H1 (cell line): ENCODE measurements at regions not wholly inside any gene's neighbourhood (a gene's known extent, or its start where the extent isn't known, plus 50 kb on each side); places are given as distances from the start of the nearest gene placed in this dataset.

ENCODE experiments used
- CTCF ChIA-PET: fragments of 300-600 bp; sonication (Branson Sonifier 250); formaldehyde crosslinking; loops from one replicate; lab custom pipeline; 2021; ENCODE audit not compliant: partially characterized antibody; lab: Charles Lee
- POLR2A ChIA-PET: fragments of 300-600 bp; sonication (Branson Sonifier 250); formaldehyde crosslinking; loops from one replicate; lab custom pipeline; 2021; ENCODE audit warnings: inconsistent platforms; ENCODE audit not compliant: partially characterized antibody; lab: Charles Lee
- DNase-seq, 2 experiments: peaks; one replicate each; pipeline versions ENCODE4 v3.0.0 to v3.0.0-alpha.2; 2010 to 2022; ENCODE audit warnings: low spot score in 2 of 2, low read depth in 1 of 2, mixed read lengths in 1 of 2
- FAIRE-seq: peaks from 2 replicates; lab custom pipeline; 2011; peaks lifted over from hg19 to GRCh38; lab: Jason Lieb, UNC
- H2AFZ ChIP-seq: 2 replicates; pipeline ENCODE4 v1.8.1; 2012; ENCODE audit warnings: low read length, inconsistent platforms
- H2AK5ac ChIP-seq: 2 replicates; pipeline ENCODE4 v1.6.1; 2013; ENCODE audit warnings: low read depth, low read length
- H2BK120ac ChIP-seq: replicated peaks from 2 replicates; pipeline ENCODE3; 2013; ENCODE audit warnings: low read depth, low read length, inconsistent platforms
- H2BK12ac ChIP-seq: 2 replicates; pipeline ENCODE4 v1.6.1; 2013; ENCODE audit warnings: low read depth, low read length
- H2BK15ac ChIP-seq: 2 replicates; pipeline ENCODE4 v1.6.1; 2013; ENCODE audit warnings: low read length
- H2BK20ac ChIP-seq: 2 replicates; pipeline ENCODE4 v1.6.1; 2013; ENCODE audit warnings: low read length
- H2BK5ac ChIP-seq: 2 replicates; pipeline ENCODE4 v1.6.1; 2013; ENCODE audit warnings: low read depth, low read length
- H3K14ac ChIP-seq: 2 replicates; pipeline ENCODE4 v1.6.1; 2013; ENCODE audit warnings: inconsistent platforms; ENCODE audit not compliant: insufficient read length
- H3K18ac ChIP-seq: 2 replicates; pipeline ENCODE4 v1.6.1; 2013; ENCODE audit warnings: low read length; ENCODE audit errors: extremely low read depth
- H3K23ac ChIP-seq: 2 replicates; pipeline ENCODE4 v1.6.1; 2013; ENCODE audit warnings: inconsistent platforms; ENCODE audit not compliant: insufficient read length
- H3K23me2 ChIP-seq: 2 replicates; pipeline ENCODE4 v1.6.1; 2013; ENCODE audit warnings: low read depth, low read length
- H3K27ac ChIP-seq: 2 replicates; pipeline ENCODE4 v1.6.1; 2011; ENCODE audit warnings: low read depth, low read length, inconsistent platforms
- H3K27me3 ChIP-seq, 4 experiments: replicated peaks in 1 of 4; 1 replicate in 1 of 4; 2 replicates in 3 of 4; pipeline versions ENCODE4 v1.6.1 to v1.8.1; 2011 to 2013; ENCODE audit warnings: low read length in 3 of 4, mild to moderate bottlenecking in 3 of 4, inconsistent platforms in 2 of 4, mixed read lengths in 2 of 4, moderate library complexity in 1 of 4; ENCODE audit not compliant: control insufficient read depth in 3 of 4, insufficient read depth in 3 of 4; ENCODE audit errors: extremely low read depth in 1 of 4
- H3K36me3 ChIP-seq, 4 experiments: 2 replicates each; pipeline versions ENCODE4 v1.6.1 to v1.8.1; 2011 to 2013; ENCODE audit warnings: mild to moderate bottlenecking in 4 of 4, low read length in 3 of 4, moderate library complexity in 2 of 4, control low read depth in 1 of 4, inconsistent platforms in 1 of 4; ENCODE audit not compliant: insufficient read depth in 4 of 4, control insufficient read depth in 2 of 4
- H3K4ac ChIP-seq: replicated peaks from 2 replicates; pipeline ENCODE3; 2013; ENCODE audit warnings: low read length, low read depth, mixed read lengths, inconsistent platforms; ENCODE audit not compliant: insufficient read length
- H3K4me1 ChIP-seq, 4 experiments: replicated peaks in 1 of 4; 1 replicate in 1 of 4; 2 replicates in 3 of 4; pipeline versions ENCODE4 v1.6.1 to v1.8.1; 2011 to 2013; ENCODE audit warnings: low read length in 3 of 4, inconsistent platforms in 2 of 4, mixed read lengths in 1 of 4; ENCODE audit not compliant: insufficient read depth in 4 of 4, control insufficient read depth in 3 of 4
- H3K4me2 ChIP-seq, 2 experiments: 2 replicates each; pipeline versions ENCODE4 v1.6.1 to v1.8.1; 2011 to 2013; ENCODE audit warnings: low read depth in 2 of 2, low read length in 2 of 2, control low read depth in 1 of 2, inconsistent platforms in 1 of 2, mild to moderate bottlenecking in 1 of 2; ENCODE audit not compliant: insufficient read depth in 1 of 2
- H3K4me3 ChIP-seq, 4 experiments: fragments of 200-600, 300-600 bp in 1 of 4; sonication (generic), shearing (Covaris generic), sonication (Bioruptor Twin) in 1 of 4; 2 replicates each; pipeline versions ENCODE4 v1.5.1 to v1.8.1; 2011 to 2016; ENCODE audit warnings: low read length in 4 of 4, low read depth in 3 of 4, control low read depth in 2 of 4, inconsistent platforms in 2 of 4, mild to moderate bottlenecking in 2 of 4, mixed read lengths in 1 of 4, moderate library complexity in 1 of 4; ENCODE audit not compliant: insufficient read depth in 2 of 4; ENCODE audit errors: extremely low read depth in 1 of 4
- H3K56ac ChIP-seq: replicated peaks from 2 replicates; pipeline ENCODE3; 2013; ENCODE audit warnings: low read depth, mild to moderate bottlenecking, mixed read lengths, low read length, inconsistent platforms; ENCODE audit not compliant: insufficient read length
- H3K79me1 ChIP-seq: 2 replicates; pipeline ENCODE4 v1.6.1; 2013; ENCODE audit warnings: low read depth, low read length, control low read depth
- H3K79me2 ChIP-seq, 2 experiments: 2 replicates each; pipeline versions ENCODE4 v1.6.1 to v1.8.1; 2012 to 2013; ENCODE audit warnings: low read length in 2 of 2, mild to moderate bottlenecking in 2 of 2, inconsistent platforms in 1 of 2; ENCODE audit not compliant: insufficient read depth in 2 of 2, control insufficient read depth in 1 of 2
- H3K9ac ChIP-seq, 4 experiments: replicated peaks in 1 of 4; 1 replicate in 1 of 4; 2 replicates in 3 of 4; pipeline versions ENCODE4 v1.6.1 to v1.8.1; 2011 to 2013; ENCODE audit warnings: low read depth in 3 of 4, low read length in 3 of 4, control low read depth in 2 of 4, mild to moderate bottlenecking in 2 of 4, moderate library complexity in 2 of 4, inconsistent platforms in 1 of 4; ENCODE audit errors: extremely low read depth in 1 of 4
- H3K9me3 ChIP-seq, 2 experiments: 2 replicates each; pipeline versions ENCODE4 v1.6.1 to v1.8.1; 2012 to 2013; ENCODE audit warnings: mild to moderate bottlenecking in 2 of 2, moderate library complexity in 2 of 2, control low read depth in 1 of 2, inconsistent platforms in 1 of 2, low read depth in 1 of 2, low read length in 1 of 2, mixed read lengths in 1 of 2; ENCODE audit not compliant: insufficient read depth in 2 of 2
- H4K20me1 ChIP-seq, 2 experiments: replicated peaks in 1 of 2; 2 replicates each; pipeline versions ENCODE3 to v1.8.1; 2011 to 2013; ENCODE audit warnings: inconsistent platforms in 2 of 2, low read length in 2 of 2, mild to moderate bottlenecking in 1 of 2; ENCODE audit not compliant: insufficient read depth in 2 of 2, control insufficient read depth in 1 of 2
- H4K5ac ChIP-seq: 2 replicates; pipeline ENCODE4 v1.6.1; 2013; ENCODE audit warnings: low read length, low read depth, mixed read lengths, inconsistent platforms; ENCODE audit not compliant: insufficient read length
- H4K8ac ChIP-seq: 2 replicates; pipeline ENCODE4 v1.8.0; 2013; ENCODE audit warnings: mild to moderate bottlenecking, moderate library complexity, low read length, inconsistent platforms; ENCODE audit not compliant: insufficient read depth; ENCODE audit errors: extremely low read depth
- H4K91ac ChIP-seq: replicated peaks from 2 replicates; pipeline ENCODE3; 2013; ENCODE audit warnings: low read length, mixed read lengths, inconsistent platforms; ENCODE audit not compliant: insufficient read length
- CBX8 ChIP-seq: fragments of 300-800, 300-1000 bp; sonication (generic); IDR thresholded peaks from 2 replicates; pipeline ENCODE4 v1.7.1; 2016; ENCODE audit warnings: low read depth, low read length, borderline replicate concordance
- GABPA ChIP-seq: IDR thresholded peaks from 2 replicates; pipeline ENCODE4 v1.6.1; 2011; ENCODE audit warnings: mild to moderate bottlenecking, low read length, moderate library complexity, borderline replicate concordance; ENCODE audit not compliant: insufficient read depth
- GTF2F1 ChIP-seq: IDR thresholded peaks from 2 replicates; pipeline ENCODE4 v1.6.1; 2012; ENCODE audit warnings: low read depth, low read length, improper control_type of control experiment, borderline replicate concordance
- JUN ChIP-seq: IDR thresholded peaks from 2 replicates; pipeline ENCODE4 v1.6.1; 2011; ENCODE audit warnings: low read depth, mild to moderate bottlenecking, improper control_type of control experiment, low read length
- KDM5A ChIP-seq: fragments of 200-600 bp; IDR thresholded peaks from 2 replicates; pipeline ENCODE4 v1.7.1; 2012; ENCODE audit warnings: mild to moderate bottlenecking, low read length, inconsistent platforms, mixed read lengths
- PHF8 ChIP-seq: fragments of 200-600 bp; sonication (generic); conservative IDR thresholded peaks from 2 replicates; pipeline ENCODE4 v1.7.1; 2012; ENCODE audit warnings: low read depth, mild to moderate bottlenecking, inconsistent platforms, low read length, moderate library complexity
- POLR2A ChIP-seq, 2 experiments: IDR thresholded peaks; 1 replicate in 1 of 2; 2 replicates in 1 of 2; pipeline ENCODE4 v1.6.1; 2011; ENCODE audit warnings: low read depth in 2 of 2, low read length in 2 of 2, mild to moderate bottlenecking in 2 of 2; ENCODE audit errors: control extremely low read depth in 1 of 2
- POU5F1 ChIP-seq: IDR thresholded peaks from 2 replicates; pipeline ENCODE4 v1.6.1; 2011; ENCODE audit warnings: low read depth, mild to moderate bottlenecking, low read length, moderate library complexity
- RAD21 ChIP-seq, 2 experiments: IDR thresholded peaks in 1 of 2; conservative IDR thresholded peaks in 1 of 2; 2 replicates each; pipeline ENCODE4 v1.6.1; 2011; ENCODE audit warnings: low read depth in 2 of 2, low read length in 2 of 2, improper control_type of control experiment in 1 of 2, inconsistent platforms in 1 of 2, mild to moderate bottlenecking in 1 of 2, moderate library complexity in 1 of 2
- TAF7 ChIP-seq: optimal IDR thresholded peaks from 2 replicates; pipeline ENCODE3; 2011; ENCODE audit warnings: low read depth, mild to moderate bottlenecking, inconsistent platforms, low read length, moderate library complexity, borderline replicate concordance
- TCF12 ChIP-seq: IDR thresholded peaks from 2 replicates; pipeline ENCODE4 v1.6.1; 2011; ENCODE audit warnings: low read depth, mild to moderate bottlenecking, low read length
- TEAD4 ChIP-seq: IDR thresholded peaks from 2 replicates; pipeline ENCODE4 v1.6.1; 2012; ENCODE audit warnings: low read depth, low read length, inconsistent platforms, mixed read lengths
- YY1 ChIP-seq: IDR thresholded peaks from 2 replicates; pipeline ENCODE4 v1.6.1; 2011; ENCODE audit warnings: low read depth, mild to moderate bottlenecking, low read length
- WGBS, 2 experiments: shearing (Covaris generic) in 1 of 2; methylation state at CpG; one replicate each; pipeline versions ENCODE4 v1.1.6 to v1.1.7; 2013 to 2015; ENCODE audit warnings: low lambda C conversion rate in 2 of 2, mixed read lengths in 2 of 2, inconsistent platforms in 1 of 2, low coverage in 1 of 2, missing lambda C conversion rate in 1 of 2; ENCODE audit not compliant: insufficient replicate concordance in 2 of 2, insufficient coverage in 1 of 2, insufficient read length in 1 of 2; ENCODE audit errors: extremely low coverage in 1 of 2, missing lambda C conversion rate in 1 of 2; 5-methylcytosine and 5-hydroxymethylcytosine counted together
- TF ChIP-seq, protein P1 (sequence below): IDR thresholded peaks from 2 replicates; pipeline ENCODE4 v1.6.1; 2012; ENCODE audit warnings: low read length, inconsistent platforms

- Histone ChIP-seq H4K20me1 (no peaks in the 10 kb centered on the region), H3K9ac (no peak overlapping the region), H3K4me2 (no peak overlapping the region), H3K9me3 (peaks cover 74 to 95% of the 10 kb centered on the region in 2 experiments), H2BK12ac (no peak overlapping the region), H4K91ac (no peak overlapping the region), H2BK20ac (no peak overlapping the region), H3K23me2 (no peaks in the 10 kb centered on the region), H3K36me3 (no peaks in the 10 kb centered on the region), H3K23ac (no peak overlapping the region), H2BK120ac (no peak overlapping the region), H2AFZ (no peak overlapping the region), H3K18ac (no peak overlapping the region), H3K14ac (no peak overlapping the region), H3K56ac (no peak overlapping the region), H4K8ac (no peak overlapping the region), H3K27me3 (no peaks in the 10 kb centered on the region), H3K4me3 (no peak overlapping the region), H2BK5ac (no peak overlapping the region), H2BK15ac (no peak overlapping the region), H2AK5ac (no peak overlapping the region), H3K27ac (no peak overlapping the region), H3K4me1 (no peaks in the 10 kb centered on the region), H4K5ac (no peak overlapping the region), H3K79me2 (no peaks in the 10 kb centered on the region), H3K79me1 (no peaks in the 10 kb centered on the region), H3K4ac (no peak overlapping the region)
- FAIRE-seq (no peak), DNase-seq (no peak)
- 63% methylated on average over 4 of the region's 4 CpGs; no CpG with 5 or more reads in 1 of the 2 experiments for WGBS, 2 experiments
- POLR2A ChIA-PET = no interaction called here
- CTCF ChIA-PET = no interaction called here
- TF ChIP-seq GABPA = no peak
- no peak for TF ChIP-seq POLR2A (IDR thresholded peaks at IDR 0.05; ENCODE audit: control extremely low read depth in 1 of 2, low read depth in 2 of 2, low read length in 2 of 2)
- no peak for TF ChIP-seq CBX8
- TF ChIP-seq TCF12 = no peak
- no peak for TF ChIP-seq PHF8
- TF ChIP-seq TEAD4 = no peak
- TF ChIP-seq JUN = no peak
- TF ChIP-seq GTF2F1 = no peak
- TF ChIP-seq, protein P1, sequence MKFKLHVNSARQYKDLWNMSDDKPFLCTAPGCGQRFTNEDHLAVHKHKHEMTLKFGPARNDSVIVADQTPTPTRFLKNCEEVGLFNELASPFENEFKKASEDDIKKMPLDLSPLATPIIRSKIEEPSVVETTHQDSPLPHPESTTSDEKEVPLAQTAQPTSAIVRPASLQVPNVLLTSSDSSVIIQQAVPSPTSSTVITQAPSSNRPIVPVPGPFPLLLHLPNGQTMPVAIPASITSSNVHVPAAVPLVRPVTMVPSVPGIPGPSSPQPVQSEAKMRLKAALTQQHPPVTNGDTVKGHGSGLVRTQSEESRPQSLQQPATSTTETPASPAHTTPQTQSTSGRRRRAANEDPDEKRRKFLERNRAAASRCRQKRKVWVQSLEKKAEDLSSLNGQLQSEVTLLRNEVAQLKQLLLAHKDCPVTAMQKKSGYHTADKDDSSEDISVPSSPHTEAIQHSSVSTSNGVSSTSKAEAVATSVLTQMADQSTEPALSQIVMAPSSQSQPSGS = no peak
- TF ChIP-seq KDM5A = no peak
- TF ChIP-seq YY1 = no peak
- no peak for TF ChIP-seq POU5F1
- no peak for TF ChIP-seq RAD21 (IDR thresholded peaks at IDR 0.05 in 1 of 2, conservative IDR thresholded peaks at IDR 0.05 in 1 of 2; ENCODE audit: low read depth in 2 of 2, low read length in 2 of 2)
- TF ChIP-seq TAF7 = no peak
These were observed 366.1 kb downstream of the DMRT2 start for GRCh38 chr9:1416261-1416660.
